ENCODE measurements at regions not wholly inside any gene's neighbourhood (a gene's known extent, or its start where the extent isn't known, plus 50 kb on each side); places are given as distances from the start of the nearest gene placed in this dataset.

DNA sequence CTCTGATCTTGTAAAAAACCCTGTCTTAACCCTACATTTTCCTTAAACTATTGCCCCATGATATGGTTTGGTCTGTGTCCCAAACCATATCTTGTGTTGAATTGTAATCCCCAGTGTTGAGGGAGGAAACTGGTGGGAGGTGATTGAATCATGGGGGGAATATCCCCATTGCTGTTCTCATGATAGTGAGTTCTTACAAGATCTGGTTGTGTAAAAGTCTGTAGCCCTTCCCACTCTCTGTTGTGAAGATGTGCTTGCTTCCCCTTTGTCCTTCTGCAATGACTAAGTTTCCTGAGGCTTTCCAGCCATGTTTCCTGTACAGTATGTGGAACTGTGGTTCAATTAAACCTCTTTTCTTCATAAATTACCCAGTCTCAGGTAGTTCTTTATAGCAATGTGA lies 881.4 kb downstream of the DIPK2A start:
- TF ChIP-seq ZNF274 (IDR thresholded peaks at IDR 0.05; ENCODE audit: low read depth, low read length): no peak
- TF ChIP-seq YY1 (IDR thresholded peaks at IDR 0.05; ENCODE audit: insufficient read depth, insufficient read length): no peak

Data from NT2/D1 (cell line).